SIG-M5 treated with dmso at 0.1 percent for 504 hours (cell line): ENCODE measurements at regions not wholly inside any gene's neighbourhood (a gene's known extent, or its start where the extent isn't known, plus 50 kb on each side); places are given as distances from the start of the nearest gene placed in this dataset.

Source experiments
- DNase-seq: peaks from one replicate; lab custom pipeline; 2025; ENCODE audit not compliant: unreplicated experiment; lab: John Stamatoyannopoulos, UW

DNA sequence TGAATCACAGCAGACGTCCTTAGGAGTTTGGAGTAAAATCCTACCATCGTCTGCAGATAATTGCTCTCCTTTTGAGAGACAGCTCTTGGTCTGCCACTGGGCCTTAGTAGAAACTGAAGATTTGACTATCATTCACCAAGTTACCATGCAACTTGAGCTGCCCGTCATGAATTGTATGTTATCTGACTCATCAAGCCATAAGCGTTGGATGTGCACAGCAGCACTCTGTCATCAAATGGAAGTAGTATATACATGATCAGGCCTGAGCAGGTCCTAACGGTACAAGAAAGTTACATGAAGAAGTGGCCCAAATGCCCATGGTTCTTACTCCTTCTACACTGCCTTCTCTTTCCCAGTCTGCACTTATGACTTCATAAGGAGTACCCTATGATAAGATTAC is 317.8 kb downstream of the GPATCH2 start:
- DNase-seq: no peak

DNA sequence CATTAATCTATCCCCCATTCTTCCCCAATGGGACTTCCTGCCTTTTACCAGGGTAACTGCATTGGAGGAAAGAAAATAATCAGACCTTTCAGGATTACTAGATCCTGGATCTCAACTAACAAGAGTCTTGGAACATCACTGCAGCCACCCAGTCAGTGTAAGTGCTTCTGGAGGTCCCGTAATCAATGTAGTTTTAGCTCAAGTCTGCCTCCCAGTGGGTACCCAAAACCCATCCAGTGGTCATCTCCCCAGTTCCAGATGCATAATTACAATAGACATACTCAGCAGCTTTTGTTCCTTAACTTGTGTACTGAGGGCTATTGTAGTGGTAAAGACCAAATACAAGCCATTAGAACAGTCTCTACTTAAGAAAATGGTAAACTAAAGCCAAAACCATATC is 319.1 kb downstream of the GPATCH2 start:
- DNase-seq: no peak

DNA sequence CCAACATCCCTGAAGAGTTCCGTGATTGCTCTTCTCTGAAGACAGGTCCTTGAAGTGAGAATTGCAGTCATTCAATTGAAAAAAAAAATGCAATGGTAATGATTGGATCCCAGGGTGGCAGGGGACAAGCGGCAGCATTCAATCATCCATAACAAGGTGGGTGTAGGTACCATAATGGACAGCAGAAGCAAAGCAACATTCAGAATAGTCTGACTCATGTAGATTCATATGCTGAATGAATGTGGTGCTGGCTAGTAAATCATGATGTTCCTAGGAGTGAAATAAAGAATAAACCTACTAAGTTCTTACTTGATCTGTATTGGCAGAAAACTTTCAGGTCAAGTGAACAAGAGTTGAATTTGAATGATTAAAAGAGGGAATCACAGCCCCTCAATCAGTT is 319.6 kb downstream of the GPATCH2 start:
- no peak for DNase-seq

DNA sequence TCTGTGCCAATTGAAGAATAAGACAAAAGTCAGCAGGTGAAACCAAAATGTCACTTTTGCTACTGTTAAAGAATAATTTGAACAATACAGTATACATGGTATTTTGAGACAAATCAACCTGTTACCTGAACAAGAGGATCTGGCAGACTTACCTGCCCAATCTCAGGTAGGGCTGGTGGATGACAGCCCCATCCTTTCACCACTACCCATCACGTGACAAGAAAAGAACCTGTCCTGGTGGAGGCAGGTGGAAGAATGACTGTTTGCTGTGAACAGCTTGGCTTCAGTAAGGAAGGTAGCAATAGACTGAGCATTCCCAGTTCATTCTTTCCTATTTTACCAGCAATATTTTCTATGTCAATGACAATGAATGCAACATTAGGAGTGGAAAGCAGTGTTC is 349.6 kb downstream of the GPATCH2 start:
- no peak for DNase-seq

DNA sequence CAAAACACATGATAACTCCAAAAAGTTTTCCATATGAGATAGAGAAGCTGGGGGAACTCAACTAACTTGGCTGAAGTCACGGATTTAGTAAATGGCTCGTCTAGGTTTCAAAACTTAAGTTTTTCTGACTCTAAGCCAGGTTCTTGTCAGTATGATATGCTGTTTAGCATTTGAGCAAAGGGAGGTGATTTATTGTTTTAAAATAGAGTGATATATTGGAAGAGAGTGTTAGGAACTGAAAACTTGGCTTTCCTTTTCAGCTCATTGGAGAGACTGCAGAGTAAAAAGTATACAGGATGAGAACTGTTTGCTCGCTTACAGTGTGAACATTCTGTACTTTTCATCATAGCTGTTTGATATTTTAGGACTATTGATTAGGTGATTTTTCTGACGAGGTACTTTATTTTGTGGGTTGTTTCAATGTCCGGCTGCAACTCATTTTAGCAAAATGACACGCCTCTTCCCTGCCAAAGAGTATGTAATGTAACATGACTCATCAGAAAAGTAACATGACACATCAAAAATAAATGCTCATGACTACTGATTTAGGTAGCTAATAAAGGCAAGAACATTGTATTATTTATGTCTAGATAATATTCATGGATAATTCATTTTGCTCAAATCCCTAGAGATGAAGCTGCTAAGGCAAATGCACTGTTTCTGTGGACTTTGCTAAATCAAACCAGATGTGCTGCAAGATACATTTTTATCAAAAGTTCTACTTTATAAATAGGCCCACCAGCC is 355.1 kb downstream of the GPATCH2 start:
- no peak for DNase-seq

DNA sequence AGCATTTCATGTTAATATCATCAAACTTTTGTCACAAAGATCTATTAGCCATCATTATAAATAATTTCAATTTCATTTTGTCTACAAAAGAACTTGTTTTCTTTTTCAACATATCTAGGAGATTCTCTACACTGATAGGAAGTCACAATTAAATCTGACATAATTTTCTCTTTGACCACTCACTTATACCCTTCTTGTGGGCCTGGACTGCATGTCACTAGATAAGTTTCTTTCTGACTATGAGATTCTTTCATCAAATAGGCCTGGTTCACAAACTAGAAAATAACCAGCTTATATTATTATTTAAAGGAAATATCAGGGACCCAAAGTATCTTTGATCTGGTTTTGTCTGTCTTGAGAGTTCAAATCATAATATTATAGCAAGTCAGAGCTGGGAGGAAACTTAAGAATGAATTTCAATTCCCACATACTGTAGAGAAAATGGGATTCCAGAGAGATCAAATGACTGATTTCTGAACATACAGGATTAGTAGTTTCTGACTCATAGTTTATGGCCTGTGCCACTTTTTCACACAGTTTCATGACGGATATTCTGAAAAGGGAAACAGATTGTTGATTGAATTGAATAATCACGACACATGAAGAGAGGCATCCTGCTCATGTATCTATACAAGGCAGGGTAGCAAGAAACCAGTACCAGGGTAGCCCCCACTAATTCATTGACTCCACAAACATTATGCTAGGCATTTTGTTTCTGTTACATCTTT is 355.8 kb downstream of the GPATCH2 start:
- DNase-seq: no peak

DNA sequence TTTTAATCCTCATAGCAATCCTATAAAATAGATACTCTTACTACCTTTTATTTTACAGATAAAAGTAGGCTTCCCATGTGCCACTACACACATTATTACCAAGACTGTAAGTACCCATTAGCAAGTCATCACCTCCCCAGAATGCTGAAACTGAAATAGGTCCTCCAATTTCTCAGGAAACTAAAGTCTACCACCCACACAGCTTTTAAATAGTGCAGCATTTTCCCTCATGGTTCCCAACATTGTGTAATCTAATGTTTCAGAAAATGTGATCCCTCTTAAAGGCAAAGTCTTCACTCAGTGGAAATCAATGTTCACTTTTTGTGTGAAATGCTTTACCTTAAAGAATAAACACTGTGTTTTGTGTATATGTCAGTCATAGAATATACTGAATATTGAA is 356.5 kb downstream of the GPATCH2 start:
- no peak for DNase-seq

DNA sequence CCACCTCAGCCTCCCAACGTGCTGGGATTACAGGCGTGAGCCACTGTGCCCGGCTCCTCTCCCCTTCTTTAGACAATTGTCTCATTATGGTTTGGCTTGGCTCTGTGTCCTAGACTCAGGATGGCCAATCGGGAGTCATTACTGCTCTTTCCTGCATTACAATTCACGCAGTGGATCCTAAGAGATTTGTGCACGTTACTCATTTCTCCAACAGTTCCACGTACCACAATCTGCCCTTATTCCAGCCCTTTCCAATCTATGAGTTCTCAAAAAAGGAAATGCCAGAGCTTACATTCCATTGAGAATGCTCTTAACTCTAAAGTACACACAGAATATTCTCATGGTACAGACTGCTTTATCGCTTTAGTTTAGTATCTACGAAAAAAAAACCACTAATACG is 357.0 kb downstream of the GPATCH2 start:
- no peak for DNase-seq

DNA sequence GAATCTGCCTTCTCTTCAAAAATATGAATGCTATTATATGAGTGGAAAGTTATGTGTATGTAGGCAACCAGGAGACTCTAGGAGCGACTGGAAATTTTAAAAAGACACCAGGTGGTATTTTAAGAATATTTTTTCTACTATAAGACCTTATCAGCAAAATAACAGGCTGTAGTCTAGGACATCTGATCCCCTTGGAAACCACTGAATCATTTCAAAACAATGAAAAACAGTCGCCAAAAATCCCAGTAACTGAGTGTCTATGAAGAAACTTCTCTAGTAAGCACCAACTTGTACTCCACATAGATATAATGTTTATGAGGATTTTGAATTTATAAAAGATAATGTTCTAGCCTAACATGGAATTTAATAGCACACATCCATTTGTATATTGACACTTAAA is 358.5 kb downstream of the GPATCH2 start:
- DNase-seq: no peak

DNA sequence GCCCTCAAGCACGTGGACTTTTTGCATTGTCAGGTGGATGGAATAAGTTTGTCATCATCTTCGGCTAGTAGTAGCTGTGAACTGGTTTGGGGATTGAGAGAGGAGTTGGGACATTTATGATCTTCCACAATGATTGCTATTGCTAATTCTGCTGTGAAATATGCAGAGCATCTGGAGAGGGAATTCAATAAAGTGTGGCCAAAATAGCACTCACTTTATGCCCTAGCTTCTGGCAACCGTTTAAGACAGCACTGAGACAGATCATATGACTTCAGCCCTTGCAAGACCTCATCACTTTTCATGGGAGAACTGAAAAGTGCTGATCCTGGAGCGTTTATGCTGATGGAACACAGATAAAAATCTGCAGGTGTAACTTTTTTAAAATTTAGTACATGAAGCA is 360.8 kb downstream of the GPATCH2 start:
- no peak for DNase-seq

DNA sequence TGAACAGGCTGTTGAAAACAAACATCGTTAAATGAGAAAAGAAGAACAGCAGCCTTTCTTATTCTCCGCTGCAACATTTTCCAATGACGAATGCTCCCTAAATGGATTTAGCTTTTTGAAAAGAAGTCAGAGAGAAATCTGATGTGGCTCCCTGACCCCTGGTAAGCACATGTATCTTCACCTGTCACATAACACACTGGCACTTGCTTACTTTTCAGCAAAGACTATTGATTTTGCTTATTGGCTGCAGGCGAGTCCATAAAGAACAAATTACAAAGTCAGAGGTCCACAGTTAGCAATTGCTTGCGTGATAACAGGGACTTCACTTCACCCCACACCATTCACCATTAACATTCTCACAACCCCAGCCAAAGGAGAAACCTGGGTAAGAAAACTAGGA is 362.8 kb downstream of the GPATCH2 start:
- DNase-seq: no peak

DNA sequence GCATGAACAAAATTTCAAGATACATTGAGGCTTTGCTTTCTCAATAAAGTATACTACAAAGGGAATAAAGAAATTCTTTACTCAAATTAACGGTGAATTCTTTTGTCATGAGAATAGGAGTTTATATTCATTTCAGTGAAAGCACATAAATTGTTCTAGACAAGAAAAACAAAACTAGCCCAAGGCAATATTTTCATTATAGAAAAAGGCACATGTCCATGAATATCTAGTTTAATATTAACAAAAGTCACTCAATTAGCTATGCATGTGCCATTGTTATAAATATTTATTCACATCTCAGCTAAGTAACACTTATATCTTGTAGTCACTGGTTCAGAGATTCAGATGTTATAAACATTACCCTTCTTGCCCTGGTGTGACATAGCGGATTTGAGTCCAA is 369.3 kb downstream of the GPATCH2 start:
- DNase-seq: no peak

DNA sequence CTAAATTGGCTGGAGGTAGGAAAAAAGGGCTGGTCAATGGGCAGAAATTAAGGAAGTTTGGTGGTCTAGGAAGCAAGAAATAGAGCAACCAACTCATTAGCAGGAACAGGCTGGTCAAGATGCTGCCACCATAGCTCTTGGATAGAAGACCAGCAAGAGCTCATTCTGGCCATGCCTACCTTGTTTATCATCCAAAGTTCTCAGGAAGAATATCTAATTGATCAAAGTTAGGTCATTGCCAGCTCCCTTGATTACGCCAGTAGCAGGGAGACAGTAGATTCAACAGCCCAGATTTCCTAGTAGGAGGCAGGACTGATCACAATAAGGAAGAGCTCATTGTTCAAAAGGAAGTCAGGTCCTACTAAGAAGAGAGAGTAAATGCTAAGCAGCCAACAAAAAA is 370.2 kb downstream of the GPATCH2 start:
- no peak for DNase-seq

DNA sequence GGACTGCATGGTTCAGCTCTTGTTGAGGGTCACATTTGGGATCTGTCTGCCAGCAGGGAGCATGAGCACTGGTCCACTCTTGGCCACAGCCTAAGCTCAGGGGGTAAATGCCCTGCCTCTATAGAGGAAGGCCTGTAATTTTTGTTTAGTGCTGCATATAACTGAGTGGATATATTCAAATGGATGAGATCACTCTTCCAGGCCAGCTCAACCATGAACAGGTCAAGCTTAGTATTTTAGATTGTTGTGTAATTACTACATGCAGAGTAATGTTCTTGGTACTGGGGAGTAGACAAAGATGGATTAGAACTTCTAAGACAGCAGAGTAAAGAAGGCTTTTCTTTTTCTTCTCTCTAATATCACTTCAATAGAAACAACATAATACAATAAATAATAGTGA is 376.9 kb downstream of the GPATCH2 start:
- no peak for DNase-seq

DNA sequence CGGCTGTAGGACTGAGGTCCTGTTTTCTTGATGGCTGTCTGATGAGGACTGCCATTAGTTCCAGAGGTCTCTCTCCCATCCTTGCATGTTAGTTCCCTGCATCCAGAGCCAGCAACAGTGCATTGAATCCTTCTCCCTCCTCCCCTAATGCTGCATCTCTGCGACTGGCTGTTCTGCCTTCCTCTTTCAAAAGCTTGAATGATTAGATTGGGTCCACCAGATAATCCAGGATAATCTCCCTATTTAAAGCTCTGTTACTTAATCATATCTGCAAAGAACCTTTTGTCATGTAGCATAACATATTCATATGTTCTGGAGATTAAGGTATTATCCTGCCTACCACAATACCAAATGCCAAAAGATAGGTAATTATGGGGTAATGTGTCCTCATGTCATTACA is 377.5 kb downstream of the GPATCH2 start:
- DNase-seq: no peak

DNA sequence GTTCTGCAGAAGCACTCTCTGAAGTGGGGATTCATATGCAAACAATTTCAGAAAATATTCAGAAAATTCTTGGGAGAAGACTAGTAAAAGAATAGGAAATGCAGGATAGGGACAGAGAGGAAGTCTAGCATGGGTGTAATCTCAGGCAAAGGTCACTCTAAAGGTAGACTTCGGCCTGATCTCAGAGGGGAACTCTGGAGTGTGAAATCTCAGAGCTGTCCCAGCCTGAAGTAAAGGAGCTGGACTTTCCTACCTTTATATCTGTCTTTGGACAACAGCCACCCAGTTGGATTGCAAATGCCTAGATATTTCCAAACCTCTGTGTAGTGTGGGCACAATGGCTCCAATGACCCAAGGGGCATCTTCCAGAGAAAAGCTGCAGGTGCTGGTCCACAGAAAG is 379.8 kb downstream of the GPATCH2 start:
- no peak for DNase-seq

DNA sequence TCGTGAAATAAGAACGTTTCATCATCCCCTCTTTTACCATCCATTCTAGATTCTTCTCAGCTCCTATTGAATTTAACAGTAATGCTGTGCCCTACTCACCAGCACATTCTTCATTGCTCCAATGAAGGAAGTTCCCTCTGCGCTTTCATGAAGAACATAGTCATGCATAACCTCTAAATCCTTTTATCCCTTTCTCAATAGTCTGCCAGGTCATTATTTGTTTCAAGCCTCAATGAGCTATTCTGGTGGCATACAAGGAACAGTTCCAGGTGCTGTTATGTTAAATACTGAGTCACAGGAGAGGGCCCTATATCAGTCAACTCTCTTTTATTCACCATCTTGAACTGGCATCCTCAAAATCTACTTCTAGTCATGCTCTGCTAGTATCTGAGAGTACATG is 381.0 kb downstream of the GPATCH2 start:
- DNase-seq: no peak

DNA sequence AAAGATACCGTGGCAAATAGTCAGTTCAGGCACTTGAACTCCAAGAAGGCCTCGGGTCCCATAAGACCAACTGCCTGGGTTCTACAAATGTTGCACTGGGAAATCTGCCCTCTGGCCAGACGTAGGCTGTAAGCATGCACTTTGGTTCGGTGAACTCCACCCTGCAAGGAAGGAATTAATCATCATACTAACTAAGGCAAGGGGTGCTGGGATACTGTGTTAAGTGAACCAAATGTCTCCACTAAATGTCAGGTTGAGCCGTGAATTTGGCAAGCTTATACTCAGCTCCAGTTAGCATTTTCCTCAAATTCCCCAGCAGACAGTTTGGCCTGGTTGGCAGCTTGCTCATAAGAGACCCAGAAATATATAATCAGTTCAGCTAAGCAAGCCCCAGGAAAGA is 385.9 kb downstream of the GPATCH2 start:
- DNase-seq: no peak

DNA sequence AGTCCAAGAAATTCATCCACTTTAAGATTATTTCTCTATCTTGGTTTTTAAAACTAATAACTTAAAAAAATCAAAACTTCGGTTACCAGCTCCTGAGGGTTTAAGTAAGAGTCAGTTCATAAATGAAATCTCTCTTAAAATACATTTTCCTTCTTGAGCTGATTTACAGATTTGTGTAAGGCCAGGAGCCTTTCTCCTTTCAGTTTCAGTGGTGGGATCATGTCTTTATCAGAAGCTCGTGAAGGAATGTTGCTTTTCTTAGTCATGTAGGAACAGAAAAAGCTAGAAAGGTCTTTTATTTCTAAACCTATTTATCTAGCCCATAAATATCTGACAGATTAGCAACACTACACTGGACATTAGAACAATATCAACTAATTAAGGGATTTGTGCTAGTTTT is 390.2 kb downstream of the GPATCH2 start:
- DNase-seq: no peak

DNA sequence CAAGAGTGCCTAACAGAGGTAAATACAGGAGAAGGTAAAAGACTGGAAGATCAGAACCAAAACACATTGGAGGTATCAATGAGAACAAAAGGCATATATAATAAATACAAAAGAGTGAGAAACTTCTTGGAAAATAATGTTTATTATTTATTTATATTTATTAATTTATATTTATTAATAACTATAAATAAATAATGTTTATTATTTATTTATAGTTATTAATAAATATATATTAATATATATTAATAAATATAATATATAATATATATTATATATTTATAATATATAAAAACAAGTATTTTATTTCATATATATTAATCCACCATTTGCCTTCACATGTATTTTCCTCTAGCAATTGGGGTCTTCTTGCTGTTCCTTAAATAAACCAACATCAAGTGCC is 391.9 kb downstream of the GPATCH2 start:
- no peak for DNase-seq

DNA sequence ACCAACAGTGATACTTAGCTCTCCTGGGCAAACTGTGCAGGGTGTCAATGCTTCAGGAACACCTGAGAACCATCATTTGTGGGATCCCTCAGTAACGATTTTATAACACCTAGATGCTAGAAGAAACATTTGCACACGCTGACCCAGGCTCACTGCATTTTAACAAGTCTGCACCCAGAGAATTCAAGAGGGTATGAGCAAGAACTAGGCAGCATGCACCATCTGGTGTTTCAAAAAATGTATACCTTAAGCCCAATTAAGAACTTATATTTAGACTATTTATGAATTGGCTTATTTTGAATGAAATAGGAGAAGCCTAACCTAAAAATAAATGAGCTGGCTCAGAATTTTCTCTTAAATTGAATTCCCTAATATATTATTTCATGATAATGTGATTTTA is 400.5 kb downstream of the GPATCH2 start:
- no peak for DNase-seq

DNA sequence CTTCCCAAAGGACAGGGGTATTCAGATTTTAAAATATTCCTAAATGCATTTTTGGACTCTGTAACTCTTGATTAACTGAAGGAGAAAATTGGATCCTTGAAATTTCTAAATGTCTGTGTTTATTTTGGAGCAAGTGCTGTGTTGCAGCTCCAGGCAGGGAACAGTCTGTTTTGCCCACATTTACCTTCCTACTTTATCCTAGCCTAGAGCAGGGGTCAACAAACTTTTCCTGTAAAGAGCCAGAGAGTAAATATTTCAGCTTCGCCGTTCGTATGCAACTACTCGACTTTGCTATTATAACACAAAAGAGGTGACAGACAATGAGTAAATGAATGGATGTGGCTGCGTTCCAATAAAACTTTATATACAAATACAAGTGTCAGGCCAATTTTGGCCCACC is 402.2 kb downstream of the GPATCH2 start:
- no peak for DNase-seq

DNA sequence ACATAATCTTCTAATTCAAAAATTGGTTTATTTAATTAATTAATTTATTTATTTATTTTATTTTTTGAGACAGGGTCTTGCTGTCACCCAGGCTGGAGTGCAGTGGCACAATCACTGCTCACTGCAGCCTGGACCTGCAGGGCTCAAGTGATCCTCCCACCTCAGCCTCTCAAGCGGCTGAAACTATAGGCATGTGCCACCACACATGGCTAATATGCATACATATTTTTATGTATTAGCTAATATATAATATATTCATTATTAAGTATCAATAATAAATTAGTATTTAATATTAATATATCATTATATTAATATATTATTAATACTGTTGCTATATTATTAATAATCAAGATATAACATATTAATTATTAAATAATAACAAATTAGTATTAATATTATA is 406.7 kb downstream of the GPATCH2 start:
- DNase-seq: no peak
